NCI-H748 (cell line): ENCODE measurements at regions not wholly inside any gene's neighbourhood (a gene's known extent, or its start where the extent isn't known, plus 50 kb on each side); places are given as distances from the start of the nearest gene placed in this dataset.

ENCODE experiments used
- DNase-seq: peaks from one replicate; lab custom pipeline; 2025; ENCODE audit not compliant: unreplicated experiment; lab: John Stamatoyannopoulos, UW

DNA sequence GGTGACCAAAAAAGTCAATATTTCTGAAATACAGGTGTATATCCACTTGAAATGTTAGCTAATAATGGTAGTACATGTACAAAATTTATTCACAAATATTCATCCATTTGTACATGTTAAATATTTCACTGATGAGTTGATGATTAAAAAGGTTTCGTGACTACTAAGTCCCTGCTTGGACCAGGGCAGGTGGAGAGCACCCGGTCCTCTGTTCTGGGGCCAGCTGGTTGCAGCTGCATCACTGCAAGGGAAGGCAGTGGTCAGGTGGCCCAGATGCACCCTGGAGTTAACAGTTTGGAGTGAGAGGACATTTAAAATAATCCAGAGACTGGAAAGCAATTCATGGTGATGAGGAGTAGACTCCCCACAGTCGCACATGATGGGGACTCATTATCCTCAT, 141.2 kb downstream of the ZBTB18 start:
- no peak for DNase-seq

GRCh38 chr1:244196571-244197285, 145.6 kb downstream of the ZBTB18 start:
- peak; percentile 69 for DNase-seq

DNA sequence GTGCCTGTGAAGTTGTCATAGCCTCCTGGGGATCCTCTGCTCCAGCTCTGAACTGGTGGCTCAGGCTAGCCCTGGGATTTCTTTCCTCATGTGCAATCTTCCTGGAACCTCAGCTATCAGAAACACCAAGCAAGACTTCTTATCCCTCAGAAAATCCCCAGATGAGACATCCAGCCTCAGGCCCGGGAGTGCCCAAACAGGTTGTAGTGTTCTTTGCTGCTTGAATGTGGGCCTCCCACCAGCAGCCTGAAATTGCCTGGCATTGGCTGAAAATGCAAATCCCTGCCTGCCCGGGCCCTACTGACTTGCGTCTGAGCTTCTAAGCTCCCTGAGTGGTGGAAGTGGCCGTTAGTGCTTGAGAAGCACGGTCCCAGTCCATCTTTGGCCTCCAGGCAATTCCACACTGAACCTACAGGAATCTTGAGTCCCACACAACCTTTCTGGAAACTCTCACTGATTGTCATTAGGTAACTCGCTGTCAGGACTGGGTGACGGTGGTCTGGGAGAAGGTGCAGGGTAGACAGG, 146.8 kb downstream of the ZBTB18 start:
- no peak for DNase-seq

GRCh38 chr1:244199902-244200301, 148.8 kb downstream of the ZBTB18 start:
- no peak for DNase-seq

DNA sequence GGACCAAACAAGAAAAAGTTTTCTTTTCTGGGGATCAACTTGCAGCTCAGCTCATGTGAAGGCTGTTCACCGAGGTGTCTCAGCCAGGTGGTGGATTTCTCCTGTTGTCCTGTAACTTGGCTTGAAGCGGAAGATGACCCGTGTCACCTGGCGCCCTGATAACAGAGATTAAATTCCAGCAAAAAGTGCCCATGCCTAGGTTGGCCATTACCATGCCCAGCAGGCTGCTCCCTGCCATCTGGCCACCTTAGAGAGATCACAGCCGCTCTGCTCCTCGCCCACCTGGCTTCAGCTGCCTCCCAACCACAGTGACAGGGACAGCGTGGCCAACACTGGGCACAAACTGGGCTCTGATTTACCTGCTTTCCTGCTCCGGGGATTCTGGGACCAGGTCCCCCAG, 149.5 kb downstream of the ZBTB18 start:
- DNase-seq = peak; percentile 1

GRCh38 chr1:244201750-244202149, 150.7 kb downstream of the ZBTB18 start:
- DNase-seq = no peak

- no peak for DNase-seq
Measured at GRCh38 chr1:244204004-244204403, 152.9 kb downstream of the ZBTB18 start.

GRCh38 chr1:244205171-244205570, 154.1 kb downstream of the ZBTB18 start:
- DNase-seq = no peak

DNA sequence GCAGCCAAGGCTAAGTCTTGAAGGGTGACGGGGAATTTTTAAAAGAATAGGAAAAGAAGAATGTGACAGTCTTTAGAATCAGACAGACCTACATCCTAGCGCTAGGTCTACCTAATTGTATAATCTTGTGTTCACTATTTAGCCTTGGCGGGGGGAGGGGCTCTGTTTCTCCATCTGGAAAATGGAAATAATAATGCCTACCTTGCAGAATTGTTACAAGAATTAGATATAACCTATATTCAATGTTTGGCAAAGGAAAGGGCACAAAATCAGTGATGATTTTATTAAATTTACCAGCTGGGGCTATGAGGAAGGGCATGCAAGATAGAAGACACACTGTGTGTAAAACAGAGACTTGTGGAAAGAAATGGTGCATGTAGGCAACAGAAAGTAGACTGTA, 154.8 kb downstream of the ZBTB18 start:
- no peak for DNase-seq

- no peak for DNase-seq
Measured at GRCh38 chr1:244207042-244207934, 156.2 kb downstream of the ZBTB18 start.

- DNase-seq = no peak
Measured at GRCh38 chr1:244207935-244208244, 156.8 kb downstream of the ZBTB18 start.

- DNase-seq = peak; percentile 2
Measured at GRCh38 chr1:244209955-244210354, 158.9 kb downstream of the ZBTB18 start.

DNA sequence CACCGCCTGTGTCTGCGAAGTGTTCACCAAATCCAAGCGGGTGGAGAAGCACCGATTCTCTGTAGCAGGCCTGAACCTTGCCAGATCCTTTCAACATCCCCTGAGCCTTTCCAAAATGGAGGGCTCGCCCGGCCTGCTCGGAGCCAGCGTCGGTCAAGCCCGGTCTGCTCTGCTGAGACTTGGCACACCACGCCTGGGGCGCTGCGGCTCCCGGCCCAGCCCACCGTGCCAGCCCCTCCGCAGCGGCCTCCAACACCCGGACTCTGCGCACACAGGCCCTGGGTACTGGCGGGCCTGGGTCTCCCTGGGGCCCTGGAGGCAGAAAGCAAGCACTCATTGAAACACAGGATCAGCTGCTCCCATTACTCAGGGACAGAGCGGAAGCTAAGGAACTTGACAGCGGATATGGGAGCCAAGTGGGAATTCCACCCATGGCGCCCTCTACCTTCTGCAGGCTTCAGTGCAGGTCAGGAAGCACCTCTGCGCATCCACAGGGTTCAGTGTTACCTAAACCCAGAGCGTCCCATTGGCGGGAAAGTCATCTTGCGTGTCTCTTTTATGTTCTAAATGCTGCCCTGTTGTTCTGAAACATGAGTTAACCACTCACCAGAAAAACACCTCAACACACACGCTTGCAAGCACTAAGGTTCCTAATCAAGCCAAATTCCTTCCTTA, 159.9 kb downstream of the ZBTB18 start:
- peak; percentile 43 for DNase-seq

DNA sequence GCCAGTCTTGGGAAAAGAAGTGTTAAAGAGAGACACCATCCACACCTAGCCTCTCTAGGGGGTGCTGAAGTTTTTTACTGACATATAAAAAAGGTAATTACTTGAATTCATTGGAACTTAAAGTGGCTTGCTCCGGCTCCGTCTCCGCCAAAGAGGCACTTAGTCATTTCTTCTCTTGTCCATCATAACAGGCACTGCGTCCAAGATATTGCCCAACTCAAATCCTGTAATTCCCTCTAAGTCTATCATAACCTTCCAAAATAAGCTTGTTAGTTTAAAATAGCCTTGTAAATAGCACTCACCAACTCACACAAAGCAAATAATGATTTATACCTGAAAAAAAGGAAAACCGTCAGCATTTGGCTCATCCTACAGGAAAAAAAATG, 160.5 kb downstream of the ZBTB18 start:
- no peak for DNase-seq

- no peak for DNase-seq
Measured at GRCh38 chr1:244212219-244212618, 161.1 kb downstream of the ZBTB18 start.

GRCh38 chr1:244212797-244213475, 161.9 kb downstream of the ZBTB18 start:
- DNase-seq = no peak

DNA sequence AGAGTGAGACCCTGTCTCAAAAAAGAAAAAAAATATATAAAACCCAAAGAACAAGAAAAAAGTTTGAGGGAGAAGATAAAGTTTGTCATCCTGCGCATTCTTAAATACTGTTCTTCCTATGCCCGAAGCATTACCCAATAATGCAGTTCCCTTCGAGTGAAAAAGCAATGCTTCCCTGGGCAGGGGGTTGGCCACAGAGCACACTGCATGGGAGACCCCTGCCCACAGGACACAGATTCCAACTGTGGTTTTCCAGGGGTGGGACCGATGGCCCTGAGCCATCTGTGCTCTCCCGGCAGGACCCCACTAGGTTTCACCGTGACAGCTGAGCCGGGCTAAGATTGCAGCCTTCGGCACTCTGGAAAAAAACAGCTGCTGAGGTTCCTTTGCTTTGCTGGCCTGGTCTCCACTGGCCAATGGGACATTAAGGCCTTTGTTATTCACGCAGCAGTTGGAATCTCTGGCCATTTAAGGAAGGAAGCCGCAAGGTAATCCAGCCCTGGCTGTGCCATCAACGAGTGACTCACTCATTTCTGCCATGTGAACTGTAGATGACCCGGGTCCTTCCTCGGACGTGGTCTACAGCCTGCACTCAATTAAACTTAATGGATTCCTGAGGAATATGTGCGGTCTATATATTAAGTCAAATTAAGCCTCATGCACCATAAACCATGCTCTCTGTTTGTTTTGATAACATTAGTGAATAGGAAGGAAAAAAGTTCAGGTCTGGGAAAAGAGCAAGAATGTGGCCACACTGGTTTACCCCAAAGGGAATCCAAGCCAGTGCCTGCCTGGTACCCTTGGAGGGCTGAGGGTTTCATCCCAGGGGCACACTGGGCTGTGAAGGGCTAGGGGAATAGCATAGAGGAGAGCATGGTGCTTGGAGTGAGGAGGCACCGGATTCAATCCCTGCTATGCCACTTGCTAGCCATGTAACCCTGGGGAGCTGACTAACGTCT, 163.2 kb downstream of the ZBTB18 start:
- DNase-seq = no peak

DNA sequence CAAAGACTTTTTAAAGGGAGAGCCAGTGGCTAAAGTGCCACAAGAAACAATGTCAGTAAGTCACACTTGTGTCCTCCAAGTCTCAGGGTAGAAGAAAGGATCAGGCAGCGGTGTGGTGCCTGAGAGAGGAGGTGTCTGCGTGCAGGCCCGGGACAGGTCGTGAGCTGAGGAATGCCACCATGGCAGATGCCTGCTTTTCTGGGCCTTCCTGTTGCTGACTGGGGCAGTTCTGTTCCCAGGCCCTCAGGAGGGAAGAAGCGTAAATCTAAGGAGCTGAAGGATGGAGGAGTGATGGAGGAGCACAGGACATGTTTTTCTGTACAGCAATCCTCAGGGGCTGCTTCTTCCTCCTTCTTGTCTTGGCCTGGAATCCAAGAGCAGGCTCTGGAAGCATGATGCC, 165.8 kb downstream of the ZBTB18 start:
- DNase-seq = no peak

- no peak for DNase-seq
Measured at GRCh38 chr1:244217711-244218110, 166.6 kb downstream of the ZBTB18 start.

DNA sequence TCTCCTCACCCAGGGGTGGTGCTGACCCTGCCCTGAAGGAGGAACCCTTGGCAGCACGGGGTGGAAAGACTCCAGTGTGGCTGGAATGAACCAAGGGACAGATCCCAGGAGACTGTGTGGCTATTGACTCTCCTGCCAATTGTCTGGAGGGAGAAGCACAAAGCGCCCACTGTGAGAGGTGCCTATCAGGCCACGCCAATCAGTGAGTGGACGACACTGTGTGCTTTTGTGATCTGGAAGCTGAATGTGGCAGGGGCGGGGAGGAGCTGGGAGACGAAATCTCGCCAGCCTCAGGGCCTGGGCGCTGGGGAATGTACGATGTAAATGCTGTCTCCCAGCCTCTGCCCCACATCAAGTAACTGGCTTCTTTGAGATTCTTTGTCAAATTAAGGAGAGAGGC, 167.1 kb downstream of the ZBTB18 start:
- DNase-seq = no peak
